ENCODE measurements at regions not wholly inside any gene's neighbourhood (a gene's known extent, or its start where the extent isn't known, plus 50 kb on each side); places are given as distances from the start of the nearest gene placed in this dataset.

DNA sequence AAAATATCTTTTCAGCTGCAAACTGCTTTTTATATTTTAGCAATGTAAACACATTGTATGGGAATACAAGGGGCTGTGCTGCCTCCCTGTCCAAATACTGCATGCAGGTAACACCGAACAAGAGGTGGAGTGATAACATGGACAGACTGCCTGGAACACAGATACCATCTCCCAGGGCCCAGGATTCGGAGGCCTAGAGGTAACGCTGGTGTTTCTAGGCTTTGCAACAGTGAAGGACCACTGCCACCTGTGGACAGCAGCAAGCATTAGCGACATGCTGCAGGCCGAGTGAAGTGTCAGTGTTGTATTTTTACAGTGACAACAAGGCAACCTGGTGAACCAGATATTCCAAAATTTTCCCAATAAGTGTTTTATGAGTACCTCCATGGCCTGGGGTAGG lies 379.1 kb downstream of the DMRT2 start:
- DNase-seq (ENCODE audit: low spot score): peak; percentile 10

DNA sequence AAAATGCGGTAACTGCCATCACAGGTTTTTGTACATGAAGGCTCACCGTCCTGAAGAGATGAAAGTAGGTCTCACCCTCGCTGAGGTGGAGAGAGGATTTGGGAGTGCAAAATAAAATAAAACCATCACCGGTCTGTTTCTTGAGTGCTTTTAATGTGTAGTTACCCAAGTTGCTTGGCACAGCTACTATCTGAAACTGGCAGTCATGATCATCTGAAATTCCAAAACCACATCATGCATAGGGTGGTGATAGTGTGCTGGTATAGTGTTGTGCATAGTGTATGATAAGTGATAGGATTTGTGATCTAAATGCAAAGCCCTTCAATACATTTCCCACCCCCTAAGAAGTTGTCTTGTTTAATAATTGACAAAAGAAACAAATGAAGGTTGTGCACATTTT lies 381.3 kb downstream of the DMRT2 start:
- no peak for DNase-seq (ENCODE audit: low spot score)

DNA sequence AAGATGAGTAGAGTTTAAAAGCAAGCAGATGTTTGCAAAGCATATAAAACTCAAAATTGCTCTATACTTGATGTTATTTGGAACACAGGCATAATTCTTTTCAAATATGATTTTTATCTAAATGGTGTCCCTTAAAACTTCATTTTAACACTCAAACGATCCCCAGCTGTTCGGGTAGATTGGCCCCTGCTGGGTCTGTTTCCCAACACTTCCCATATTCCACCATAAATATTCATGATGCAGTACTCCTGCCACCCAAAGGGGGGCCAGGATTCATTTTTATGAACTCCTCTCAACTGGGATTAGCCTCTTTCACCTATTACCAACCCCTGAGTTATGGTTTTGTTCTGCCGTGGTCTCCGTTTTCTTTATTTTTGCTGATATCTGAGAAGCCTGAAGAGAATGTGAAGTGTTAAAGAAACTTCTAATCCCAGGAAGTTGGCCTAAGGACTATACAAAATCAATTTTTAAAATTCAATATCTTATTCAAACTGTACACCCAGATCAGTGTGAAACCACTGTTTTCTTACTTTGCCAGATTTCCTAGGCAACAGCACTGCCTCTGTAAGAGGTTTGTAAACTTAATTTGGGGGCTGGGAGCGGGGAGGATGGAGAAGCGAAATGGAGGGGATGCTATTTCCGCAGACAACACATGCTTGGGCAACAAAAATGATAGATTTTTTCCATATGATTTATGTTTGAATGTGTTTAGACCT lies 384.1 kb downstream of the DMRT2 start:
- DNase-seq (ENCODE audit: low spot score): no peak

DNA sequence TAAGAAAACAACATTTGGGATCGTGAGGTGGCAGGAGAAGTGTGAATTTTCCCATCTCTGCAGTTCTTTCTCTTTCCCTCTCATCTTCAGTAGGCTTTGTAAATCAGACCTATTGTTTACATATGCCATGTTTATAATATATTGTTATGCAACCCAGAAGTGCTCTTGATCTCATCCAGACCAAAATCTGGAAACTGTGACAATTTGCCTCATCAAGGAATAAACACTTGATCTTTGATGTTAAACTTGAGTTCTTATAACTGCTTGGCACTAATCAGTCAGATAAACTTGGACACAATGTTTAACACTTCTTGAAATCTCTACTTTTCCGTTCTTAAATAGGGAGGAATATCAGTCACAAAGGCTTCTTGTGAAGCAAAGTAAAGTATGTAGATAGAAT lies 384.7 kb downstream of the DMRT2 start:
- no peak for DNase-seq (ENCODE audit: low spot score)

DNA sequence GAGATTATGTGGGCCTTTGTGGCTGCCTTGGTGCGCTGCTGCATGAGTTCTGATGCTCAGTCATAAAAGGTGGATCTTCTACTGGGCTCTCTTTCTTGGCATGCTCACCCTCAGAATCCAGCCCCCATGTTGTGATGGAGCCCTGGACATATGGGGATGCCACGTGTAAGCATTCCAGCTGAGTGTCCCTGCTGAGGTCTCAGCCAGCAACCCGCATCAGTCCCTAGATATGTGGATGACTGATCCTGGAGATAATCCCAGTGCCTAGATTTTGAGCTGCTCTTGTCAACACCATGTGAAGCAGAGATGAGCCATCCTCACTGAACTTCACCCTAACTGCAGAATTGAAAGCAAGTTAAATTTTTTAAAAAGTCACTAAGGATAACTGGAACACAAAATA lies 390.1 kb downstream of the DMRT2 start:
- DNase-seq (ENCODE audit: low spot score): no peak

DNA sequence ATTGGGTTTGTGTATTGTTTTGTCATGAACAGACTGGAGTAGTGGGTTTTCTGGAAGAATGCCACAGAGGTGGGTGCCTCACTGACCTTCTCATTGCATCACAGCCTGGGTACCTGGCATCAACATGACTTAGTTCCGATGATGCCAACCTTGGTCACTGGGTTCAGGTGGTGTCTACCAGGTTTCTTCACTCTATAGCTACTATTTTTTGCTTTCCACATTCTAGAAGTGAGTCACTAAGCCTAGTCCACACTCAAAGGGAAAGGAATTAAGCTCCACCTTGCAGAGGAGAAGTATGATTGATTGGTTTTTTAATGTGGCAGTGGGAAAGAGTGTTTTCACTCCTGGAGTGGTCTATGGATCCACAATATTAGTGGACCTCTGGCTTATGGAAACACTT lies 391.9 kb downstream of the DMRT2 start:
- DNase-seq (ENCODE audit: low spot score): no peak

DNA sequence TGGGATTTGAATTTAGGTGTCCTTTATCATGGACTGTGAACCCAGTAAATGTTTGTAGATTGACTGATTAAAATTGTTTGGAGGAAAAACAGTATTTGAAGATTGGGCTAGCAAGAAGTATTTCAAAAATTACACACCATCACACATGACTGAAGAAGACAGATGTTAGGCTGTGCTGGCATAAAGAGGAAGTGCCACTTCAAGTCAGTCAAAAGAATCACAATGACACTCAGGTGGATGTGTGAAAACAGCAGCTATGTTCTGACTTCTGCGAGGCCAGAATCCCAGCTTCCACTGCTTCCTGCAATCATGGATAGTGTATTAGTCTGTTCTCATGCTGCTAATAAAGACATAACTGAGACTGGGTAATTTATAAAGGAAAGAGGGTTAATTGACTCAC lies 393.3 kb downstream of the DMRT2 start:
- DNase-seq (ENCODE audit: low spot score): no peak

DNA sequence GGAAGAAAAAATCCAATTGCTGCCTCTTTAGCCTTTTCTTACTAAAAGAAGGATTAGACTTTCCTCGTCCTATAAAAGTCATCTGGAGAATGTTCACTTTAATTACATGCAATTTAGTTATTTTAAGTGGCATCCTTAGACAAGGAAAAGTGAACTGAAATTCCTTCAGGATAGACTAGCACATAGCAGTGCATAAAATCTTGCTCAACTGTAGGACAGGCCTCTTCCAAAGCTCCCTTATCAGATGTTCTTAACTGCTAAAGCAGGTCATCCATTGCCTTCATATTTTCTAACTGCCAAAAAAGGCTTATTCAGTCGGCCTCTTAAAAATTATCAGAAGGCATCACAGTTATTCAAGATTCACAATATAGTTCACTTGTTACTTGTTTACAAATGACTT lies 396.5 kb downstream of the DMRT2 start:
- DNase-seq (ENCODE audit: low spot score): no peak

DNA sequence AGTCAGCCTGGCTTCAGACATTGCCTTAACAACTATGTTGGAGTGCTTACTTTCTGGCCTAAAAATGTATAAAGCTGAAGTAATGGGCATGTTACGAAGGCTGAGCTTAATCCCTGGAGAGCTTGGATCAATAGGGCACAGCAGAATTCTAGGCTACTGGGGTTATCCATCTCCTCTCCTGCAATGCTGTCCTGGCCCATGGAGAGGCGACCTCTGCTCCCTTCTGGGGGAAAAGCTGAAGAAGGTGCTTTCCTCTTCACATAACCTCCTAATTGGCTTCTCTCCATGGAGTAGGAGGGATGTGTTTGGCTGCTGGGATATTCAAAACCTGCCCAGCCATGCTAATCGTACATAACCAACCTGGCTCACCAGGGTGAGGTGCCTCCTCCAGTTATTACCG lies 403.5 kb downstream of the DMRT2 start:
- DNase-seq (ENCODE audit: low spot score): no peak

DNA sequence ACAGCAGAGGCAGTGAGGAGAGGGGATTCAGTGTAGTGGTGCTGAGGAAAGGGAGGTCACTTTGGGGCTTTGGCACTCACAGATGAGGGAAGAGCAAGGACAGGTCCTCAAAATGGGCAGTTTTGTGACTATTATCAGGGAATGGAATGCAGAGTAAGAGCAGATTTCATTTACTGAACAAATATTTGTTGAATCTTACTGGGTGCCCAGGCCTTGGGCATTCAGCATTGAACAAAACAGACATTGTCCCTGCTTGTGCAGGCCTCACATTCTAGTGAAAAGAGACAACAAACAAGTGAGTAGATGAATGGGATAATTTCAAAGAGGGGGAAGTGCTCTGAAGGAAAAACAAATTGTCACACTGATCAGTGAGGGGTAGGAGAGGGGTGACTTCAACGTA lies 404.1 kb downstream of the DMRT2 start:
- peak; percentile 43 for DNase-seq (ENCODE audit: low spot score)

DNA sequence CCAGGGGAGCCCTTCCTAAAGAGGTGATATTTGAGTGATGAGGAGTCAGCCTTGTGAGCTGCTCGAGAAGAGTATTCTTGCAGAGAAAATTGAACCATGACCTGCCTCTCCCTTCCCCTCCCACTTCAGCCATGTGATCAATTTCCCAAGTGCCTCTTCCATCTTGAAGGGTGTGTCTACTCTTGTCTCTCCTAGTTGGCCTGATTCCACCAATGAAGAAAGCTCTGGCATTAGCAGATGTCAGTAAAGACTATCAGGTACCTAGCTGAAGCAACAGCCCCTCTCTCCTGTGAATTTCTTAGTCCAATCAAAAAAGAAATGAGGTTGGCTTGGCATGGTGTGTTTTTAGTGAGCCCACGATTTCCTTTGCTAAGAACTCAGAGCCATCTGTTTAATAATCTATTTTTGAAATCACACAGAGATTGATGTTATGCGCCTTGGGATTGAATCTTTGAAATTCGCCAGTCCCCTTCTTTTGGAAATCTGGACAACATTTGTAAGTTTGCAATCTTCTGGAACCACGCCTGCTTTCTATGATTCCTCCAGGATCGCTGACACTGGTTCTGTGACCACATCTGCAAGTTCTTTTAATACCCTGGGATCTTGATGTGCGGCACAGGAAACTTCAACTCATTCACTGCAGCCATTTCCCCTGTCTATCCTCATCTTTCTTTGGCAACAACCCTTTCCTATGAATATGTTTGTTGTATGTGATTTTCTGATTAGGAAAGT lies 404.6 kb downstream of the DMRT2 start:
- DNase-seq (ENCODE audit: low spot score): peak; percentile 4

DNA sequence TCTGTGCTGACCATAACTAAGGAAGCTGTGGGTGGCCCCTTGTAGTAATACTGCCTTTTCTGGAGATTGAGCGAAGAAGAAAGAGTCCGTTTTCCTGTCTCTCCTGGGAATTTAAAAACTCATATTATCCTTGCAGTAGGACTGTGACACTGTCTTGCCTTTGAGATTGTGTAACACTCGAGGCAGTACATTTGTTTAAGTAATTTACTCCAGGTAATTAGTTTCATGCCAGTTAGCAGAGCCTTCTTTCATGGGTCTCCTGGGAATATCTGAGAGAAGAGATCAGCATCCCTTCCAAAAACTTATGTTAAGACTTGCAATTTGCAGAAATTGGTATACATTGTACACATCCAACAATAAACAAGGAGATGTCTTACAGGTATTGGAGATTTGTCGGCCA lies 405.6 kb downstream of the DMRT2 start:
- no peak for DNase-seq (ENCODE audit: low spot score)

DNA sequence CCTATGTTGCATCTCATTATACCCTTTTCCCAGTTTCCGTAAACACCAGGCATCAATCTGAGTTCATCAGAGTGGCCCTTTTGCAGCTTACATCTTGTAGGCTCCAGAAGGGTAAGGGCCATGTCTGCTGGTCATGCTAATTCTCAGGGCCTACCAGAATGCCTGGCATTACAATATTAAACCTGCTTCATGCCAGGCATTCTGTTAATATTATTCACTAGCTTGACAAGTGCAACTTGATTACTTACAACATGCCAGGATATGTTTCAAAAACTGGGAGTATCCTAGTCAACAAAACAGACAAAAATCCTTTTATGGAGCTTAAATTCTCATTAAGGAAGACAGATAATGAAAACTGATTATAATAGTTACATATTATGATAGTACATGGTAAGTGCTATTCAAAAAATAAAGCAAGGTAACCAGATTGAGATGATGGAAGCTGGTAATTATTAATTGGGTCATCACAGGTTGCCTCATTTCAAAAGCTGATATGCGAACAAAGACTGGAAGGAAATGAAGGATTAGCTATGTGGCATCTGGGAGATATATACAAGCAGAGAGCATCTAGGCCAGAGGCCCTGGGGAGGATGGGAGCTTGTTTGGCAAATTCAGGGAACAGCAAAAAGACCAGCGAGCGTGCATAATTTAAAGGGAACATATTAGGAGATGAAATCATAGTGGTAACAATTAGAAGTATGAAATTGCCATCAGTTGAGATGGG lies 406.3 kb downstream of the DMRT2 start:
- DNase-seq (ENCODE audit: low spot score): no peak

DNA sequence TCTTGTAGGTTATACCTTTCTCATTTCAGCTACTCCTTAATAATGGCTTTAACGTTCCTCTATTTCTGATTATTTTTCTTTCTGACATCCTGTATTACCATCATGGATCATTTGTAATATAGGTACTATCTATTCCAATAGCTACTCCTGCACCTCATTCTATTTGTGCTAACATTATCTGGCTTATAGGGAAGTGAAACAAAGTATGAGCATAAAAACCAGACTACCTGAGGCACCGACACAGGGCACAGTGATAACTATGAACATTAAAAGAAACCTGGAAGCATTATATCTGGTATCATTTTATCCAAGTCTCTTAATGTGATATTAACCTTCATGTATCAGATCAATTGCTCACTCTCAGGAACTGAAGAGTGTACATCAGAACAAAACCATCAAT lies 407.3 kb downstream of the DMRT2 start:
- no peak for DNase-seq (ENCODE audit: low spot score)

DNA sequence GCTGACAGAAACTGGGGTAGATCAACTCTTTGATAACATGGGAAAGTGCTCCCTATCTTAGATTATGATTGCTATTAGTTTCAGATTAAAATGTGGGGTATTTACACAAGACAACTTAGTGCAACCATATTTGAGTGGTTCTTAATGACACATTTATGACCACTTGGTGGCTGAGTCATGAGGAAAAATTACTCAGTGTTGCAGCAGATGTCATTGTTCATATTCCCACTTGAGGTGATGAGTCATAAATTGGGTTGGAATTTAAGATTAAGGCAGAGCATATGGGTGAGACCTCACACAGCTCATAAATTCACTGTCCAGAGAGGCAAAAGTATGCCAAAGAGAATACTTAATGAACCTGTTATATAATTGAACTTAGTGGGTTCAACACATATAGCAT lies 408.3 kb downstream of the DMRT2 start:
- DNase-seq (ENCODE audit: low spot score): no peak

DNA sequence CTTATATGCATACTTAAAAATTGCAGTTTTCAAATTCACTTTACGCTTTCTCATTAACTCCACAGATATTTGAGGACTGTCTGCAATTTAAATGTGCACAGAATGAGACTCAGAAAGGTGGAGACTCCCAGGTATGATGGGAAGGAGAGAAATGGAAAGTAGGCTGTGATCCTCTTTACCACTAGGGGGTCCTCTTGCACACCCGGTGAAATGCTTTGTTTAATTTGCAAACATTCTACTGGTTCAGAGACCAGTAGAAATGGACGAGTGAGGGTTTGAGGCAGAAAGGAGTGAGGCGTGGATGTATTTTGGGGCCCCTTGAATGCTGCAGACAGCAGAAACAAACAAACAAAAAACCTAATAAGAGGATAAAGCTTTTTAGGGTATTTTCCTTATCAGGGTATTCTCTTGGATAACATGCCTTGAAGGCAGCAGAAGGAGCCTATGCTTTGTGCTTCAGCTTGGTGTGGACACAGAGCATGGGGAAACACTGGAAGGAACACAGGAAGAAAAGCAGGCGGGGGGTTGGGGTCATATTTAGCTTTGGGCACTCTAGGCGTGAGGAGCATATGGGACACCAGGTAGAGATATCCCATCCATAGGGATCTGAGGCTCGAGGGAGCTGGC lies 410.1 kb downstream of the DMRT2 start:
- no peak for DNase-seq (ENCODE audit: low spot score)

DNA sequence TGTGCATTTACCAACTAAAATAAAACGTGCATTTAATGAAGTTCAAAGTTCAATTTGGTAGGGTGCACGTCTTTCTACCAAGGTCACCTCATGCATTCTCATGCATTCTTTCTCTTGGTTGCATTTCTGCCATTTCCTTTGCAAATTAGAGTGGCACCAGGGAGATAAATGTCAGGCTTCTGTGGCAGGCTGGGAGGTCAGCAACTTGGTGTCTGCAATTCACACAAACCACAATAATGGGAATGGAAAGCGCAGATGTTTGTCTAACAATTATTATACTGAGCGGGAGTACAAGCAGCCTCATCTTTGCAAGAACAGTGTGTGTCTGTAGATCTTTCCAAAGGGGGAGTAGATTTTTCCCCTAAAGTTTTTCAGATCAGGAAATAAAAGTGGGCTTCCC lies 411.7 kb downstream of the DMRT2 start:
- no peak for DNase-seq (ENCODE audit: low spot score)

DNA sequence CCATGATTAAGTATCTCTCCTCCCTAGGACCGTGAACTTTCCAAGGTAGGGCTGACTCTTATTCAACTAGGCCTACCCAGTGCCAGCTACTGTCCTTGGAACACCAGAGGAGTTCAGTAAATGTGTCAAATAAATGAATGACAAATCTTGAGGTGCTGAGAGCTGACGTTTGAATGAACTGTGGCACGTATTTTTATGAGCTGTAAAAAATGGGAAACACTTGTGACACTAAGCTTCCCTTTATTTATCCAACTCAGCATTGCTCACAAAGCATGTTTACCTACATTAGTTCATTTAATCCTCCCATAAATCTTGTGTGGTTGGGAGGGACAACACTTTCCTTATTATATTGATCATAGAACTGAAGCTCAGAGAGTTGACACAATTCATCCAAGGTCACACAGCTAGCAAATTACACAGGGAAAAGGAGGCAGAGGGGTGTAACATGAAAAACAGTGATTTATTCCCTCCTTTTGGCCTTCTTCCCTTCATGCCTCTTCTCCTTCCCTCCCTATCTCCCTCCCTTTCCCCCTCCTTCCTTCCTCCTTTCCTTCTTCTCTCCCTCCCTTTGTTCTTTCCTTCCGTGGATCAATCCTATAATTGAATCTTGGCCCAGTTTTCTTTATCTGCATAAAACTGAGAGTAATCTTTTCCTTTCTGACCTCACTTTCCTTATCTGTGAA lies 412.6 kb downstream of the DMRT2 start:
- DNase-seq (ENCODE audit: low spot score): no peak

DNA sequence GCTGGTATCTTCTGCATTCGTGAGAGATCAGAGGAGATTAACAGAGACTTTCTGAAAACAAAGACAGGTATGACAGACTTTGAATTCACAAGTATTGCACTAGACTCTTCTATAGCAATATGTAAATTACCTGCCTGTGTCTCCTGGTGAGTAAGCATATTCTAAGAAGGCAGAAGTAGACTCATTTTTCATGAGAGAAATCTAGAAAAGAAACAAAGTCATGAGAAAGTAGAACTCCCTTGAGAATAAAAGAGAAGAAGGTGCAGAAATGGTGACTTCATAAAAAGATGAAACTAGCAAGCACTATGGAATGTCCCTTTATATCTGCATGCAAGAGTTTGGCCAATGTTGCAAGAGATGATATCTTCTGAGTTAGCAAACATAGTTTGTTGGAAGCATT lies 419.8 kb downstream of the DMRT2 start:
- no peak for DNase-seq (ENCODE audit: low spot score)

DNA sequence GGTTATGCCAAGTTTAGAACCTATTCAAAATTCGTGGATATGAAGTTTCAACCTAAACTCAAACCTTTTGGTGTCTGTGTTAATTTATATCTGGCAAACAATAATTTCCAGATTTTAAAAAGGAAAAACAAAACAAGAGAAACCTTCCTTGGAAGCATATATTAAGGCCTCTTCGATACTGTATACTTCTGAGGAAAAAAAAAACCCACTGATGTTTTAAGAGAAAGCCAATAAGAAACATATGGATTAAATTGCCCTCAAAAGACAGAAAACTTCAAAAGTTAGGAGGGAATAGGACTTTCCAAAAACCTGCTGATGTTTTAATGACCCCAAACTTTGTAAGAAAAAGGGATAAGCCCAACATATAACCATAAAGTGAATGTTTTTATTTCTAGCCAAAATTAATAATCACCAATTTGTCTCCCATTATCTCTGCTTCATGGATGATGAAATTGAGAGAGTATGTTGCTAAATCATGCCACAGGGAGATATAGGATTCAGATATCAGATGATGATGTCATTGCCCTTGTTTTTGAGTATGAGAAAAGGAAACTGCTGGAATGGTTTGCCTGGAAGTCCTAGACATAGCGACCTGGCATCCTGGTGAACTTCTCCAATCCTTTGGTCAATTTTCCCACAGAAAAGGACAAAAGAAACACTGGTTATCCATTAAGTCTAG lies 423.9 kb downstream of the DMRT2 start:
- no peak for DNase-seq (ENCODE audit: low spot score)

DNA sequence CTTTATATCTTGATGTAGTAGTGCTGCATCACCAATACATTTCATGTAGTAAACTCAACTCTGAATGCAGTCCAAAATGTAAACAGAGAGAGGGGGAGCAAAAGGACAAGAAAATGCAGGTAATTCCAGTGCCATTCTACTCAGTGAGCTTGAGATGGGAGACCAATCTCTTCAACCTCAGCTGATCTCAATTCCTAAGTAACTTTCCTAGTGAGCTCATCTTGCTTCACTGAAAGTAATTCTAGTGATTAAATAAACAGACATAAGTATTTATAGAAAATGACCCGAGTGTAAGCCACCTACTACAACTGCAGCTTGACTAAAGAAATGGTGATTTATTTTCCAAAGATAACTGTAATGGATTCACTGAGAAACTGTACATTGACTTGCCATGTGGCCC lies 424.5 kb downstream of the DMRT2 start:
- no peak for DNase-seq (ENCODE audit: low spot score)

Data from Ammon's horn (tissue), 1 donor.